ENCODE measurements at regions not wholly inside any gene's neighbourhood (a gene's known extent, or its start where the extent isn't known, plus 50 kb on each side); places are given as distances from the start of the nearest gene placed in this dataset.

- Mint-ChIP-seq H3K27ac (no peak overlapping the region), H3K4me3 (no peak overlapping the region), H3K36me3 (ENCODE audit: low read depth) (no peaks in the 10 kb centered on the region), H3K27me3 (peaks cover 44% of the 10 kb centered on the region), H3K4me1 (ENCODE audit: low read depth) (no peaks in the 10 kb centered on the region), H3K9me3 (no peaks in the 10 kb centered on the region)
- Histone ChIP-seq H3K9me3 (ENCODE audit: control insufficient read depth in 1 of 2, insufficient read depth in 1 of 2, low read length in 2 of 2) (no peaks in the 10 kb centered on the region), H3K27me3 (ENCODE audit: control insufficient read depth in 1 of 2, insufficient read depth in 2 of 2, low read length in 2 of 2) (peaks cover 0 to 4% of the 10 kb centered on the region in 2 experiments), H3K4me1 (ENCODE audit: insufficient read depth, low read length) (no peaks in the 10 kb centered on the region), H3K36me3 (ENCODE audit: insufficient read depth, low read length) (no peaks in the 10 kb centered on the region), H3K27ac (ENCODE audit: low read depth in 1 of 2, low read length in 2 of 2) (no peak overlapping the region), H3K4me3 (ENCODE audit: low read length) (no peak overlapping the region)
- POLR2A ChIA-PET: no interaction called here
- no peak for TF ChIP-seq CTCF (IDR thresholded peaks at IDR 0.05)
- intact Hi-C loops (cut with DNase I, micrococcal nuclease): no loop called here
- DNase-seq (no peak), ATAC-seq (ENCODE audit: poor library complexity) (no peak)
- CTCF ChIA-PET: no interaction called here
These were observed 120.4 kb downstream of the ACKR3 start for GRCh38 chr2:236689981-236690380.

GRCh38 chr2:236690726-236691125, 121.1 kb downstream of the ACKR3 start:
- Histone ChIP-seq H3K27me3 (ENCODE audit: control insufficient read depth in 1 of 2, insufficient read depth in 2 of 2, low read length in 2 of 2) (peaks cover 0 to 4% of the 10 kb centered on the region in 2 experiments), H3K4me1 (ENCODE audit: insufficient read depth, low read length) (no peaks in the 10 kb centered on the region), H3K9me3 (ENCODE audit: control insufficient read depth in 1 of 2, insufficient read depth in 1 of 2, low read length in 2 of 2) (no peaks in the 10 kb centered on the region), H3K4me3 (ENCODE audit: low read length) (no peak overlapping the region), H3K27ac (ENCODE audit: low read depth in 1 of 2, low read length in 2 of 2) (no peak overlapping the region), H3K36me3 (ENCODE audit: insufficient read depth, low read length) (no peaks in the 10 kb centered on the region)
- TF ChIP-seq CTCF (IDR thresholded peaks at IDR 0.05): no peak
- no peaks in the 10 kb centered on the region for H3K4me1 Mint-ChIP-seq (ENCODE audit: low read depth)
- peaks cover 44% of the 10 kb centered on the region for H3K27me3 Mint-ChIP-seq
- ChIA-PET POLR2A (no interaction called here), CTCF (interaction anchor here (0.6 kb wide), 1 partner anchor 262 kb away, joined by 4 read pairs; no protein-coding TSS in a partner anchor)
- H3K4me3 Mint-ChIP-seq: no peak overlapping the region
- intact Hi-C loops (cut with DNase I, micrococcal nuclease): no loop called here
- H3K27ac Mint-ChIP-seq: no peak overlapping the region
- no peaks in the 10 kb centered on the region for H3K9me3 Mint-ChIP-seq
- no peaks in the 10 kb centered on the region for H3K36me3 Mint-ChIP-seq (ENCODE audit: low read depth)
- no peak for DNase-seq
- ATAC-seq (ENCODE audit: poor library complexity): no peak

GRCh38 chr2:236691799-236692167, 122.2 kb downstream of the ACKR3 start:
- Histone ChIP-seq H3K27me3 (ENCODE audit: control insufficient read depth in 1 of 2, insufficient read depth in 2 of 2, low read length in 2 of 2) (peaks cover 0 to 4% of the 10 kb centered on the region in 2 experiments), H3K4me1 (ENCODE audit: insufficient read depth, low read length) (no peaks in the 10 kb centered on the region), H3K9me3 (ENCODE audit: control insufficient read depth in 1 of 2, insufficient read depth in 1 of 2, low read length in 2 of 2) (no peaks in the 10 kb centered on the region), H3K4me3 (ENCODE audit: low read length) (no peak overlapping the region), H3K27ac (ENCODE audit: low read depth in 1 of 2, low read length in 2 of 2) (no peak overlapping the region), H3K36me3 (ENCODE audit: insufficient read depth, low read length) (no peaks in the 10 kb centered on the region)
- POLR2A ChIA-PET: no interaction called here
- H3K4me1 Mint-ChIP-seq (ENCODE audit: low read depth): no peaks in the 10 kb centered on the region
- H3K36me3 Mint-ChIP-seq (ENCODE audit: low read depth): no peaks in the 10 kb centered on the region
- CTCF ChIA-PET: no interaction called here
- no peak overlapping the region for H3K4me3 Mint-ChIP-seq
- no peak for DNase-seq
- intact Hi-C loops (cut with DNase I, micrococcal nuclease): no loop called here
- H3K27ac Mint-ChIP-seq: no peak overlapping the region
- H3K27me3 Mint-ChIP-seq: peaks cover 44% of the 10 kb centered on the region
- ATAC-seq (ENCODE audit: poor library complexity): no peak
- H3K9me3 Mint-ChIP-seq: no peaks in the 10 kb centered on the region
- no peak for TF ChIP-seq CTCF (IDR thresholded peaks at IDR 0.05)

Measured in CD4-positive, alpha-beta T cell (primary cell).